OCI-M2 (cell line): ENCODE measurements at regions not wholly inside any gene's neighbourhood (a gene's known extent, or its start where the extent isn't known, plus 50 kb on each side); places are given as distances from the start of the nearest gene placed in this dataset.
"Not testable (repeated sequence)": the region's sequence is repeated elsewhere in the genome, so short reads cannot be mapped to it uniquely, and the experiment has no call there.

Experiments
- DNase-seq: peaks from one replicate; lab custom pipeline; 2025; ENCODE audit not compliant: unreplicated experiment; lab: John Stamatoyannopoulos, UW

DNA sequence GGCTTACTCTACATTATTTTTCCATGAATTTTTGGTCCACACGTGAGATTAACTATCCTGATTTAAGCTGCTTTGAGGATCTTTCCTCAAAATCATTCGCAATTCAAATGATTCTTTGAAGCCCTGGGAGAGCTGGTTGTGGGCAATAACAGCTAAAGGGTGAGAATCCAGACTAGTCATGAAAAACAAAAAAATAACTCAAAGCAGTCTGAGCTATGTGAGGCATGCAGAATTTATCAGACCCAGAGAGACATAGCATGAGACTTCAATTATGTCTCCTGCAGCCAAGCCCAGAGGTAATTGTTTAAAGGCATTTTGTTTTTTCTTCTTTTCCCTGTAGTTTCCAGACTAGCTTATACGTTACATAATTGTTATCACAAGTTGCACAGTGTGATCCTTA, 517.3 kb upstream of the PTCHD4 start:
- no peak for DNase-seq

DNA sequence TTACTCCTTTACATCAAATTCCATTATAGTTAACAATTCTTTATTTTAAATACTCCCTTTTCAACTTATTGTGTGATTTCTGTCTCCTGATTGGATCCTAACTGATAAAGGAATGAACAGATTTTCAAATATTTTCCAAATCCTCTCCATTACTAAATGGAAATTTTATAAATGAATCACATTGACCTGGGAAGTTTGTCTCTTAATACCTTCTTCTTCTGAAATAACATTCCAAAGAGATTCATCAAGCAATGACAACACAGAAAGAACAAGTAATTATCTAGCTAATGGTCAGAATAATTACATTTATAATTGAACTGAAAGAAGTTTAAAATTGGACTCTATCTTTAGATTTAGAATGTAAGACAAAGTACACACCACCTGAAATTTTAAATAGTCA, 515.4 kb upstream of the PTCHD4 start:
- DNase-seq: no peak

DNA sequence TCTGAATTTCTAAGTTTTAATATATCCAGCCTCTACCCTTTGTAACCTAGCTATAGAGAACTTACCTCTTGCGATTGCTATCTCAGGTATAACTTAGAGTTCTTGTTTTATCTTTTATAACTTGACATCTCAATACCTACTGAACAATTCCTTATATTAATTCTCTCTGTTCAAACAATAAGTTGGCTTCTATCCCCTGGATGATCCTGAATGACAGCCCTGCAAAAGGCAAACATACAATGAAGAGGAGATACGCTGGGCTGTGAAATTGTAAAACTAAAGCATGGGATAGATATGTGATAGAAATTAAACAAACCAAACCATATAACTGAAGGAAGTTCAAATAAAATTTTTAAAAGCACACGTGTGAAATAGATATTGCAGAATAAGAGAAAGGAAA, 513.6 kb upstream of the PTCHD4 start:
- DNase-seq: no peak

- no peak for DNase-seq
Measured at GRCh38 chr6:48619771-48620170, 508.8 kb upstream of the PTCHD4 start.

GRCh38 chr6:48615041-48615440, 504.0 kb upstream of the PTCHD4 start:
- no peak for DNase-seq

GRCh38 chr6:48614326-48614725, 503.3 kb upstream of the PTCHD4 start:
- DNase-seq: no peak

GRCh38 chr6:48613231-48613949, 502.4 kb upstream of the PTCHD4 start:
- DNase-seq: no peak

- no peak for DNase-seq
Measured at GRCh38 chr6:48611332-48611731, 500.3 kb upstream of the PTCHD4 start.

GRCh38 chr6:48610846-48611245, 499.8 kb upstream of the PTCHD4 start:
- DNase-seq: no peak

DNA sequence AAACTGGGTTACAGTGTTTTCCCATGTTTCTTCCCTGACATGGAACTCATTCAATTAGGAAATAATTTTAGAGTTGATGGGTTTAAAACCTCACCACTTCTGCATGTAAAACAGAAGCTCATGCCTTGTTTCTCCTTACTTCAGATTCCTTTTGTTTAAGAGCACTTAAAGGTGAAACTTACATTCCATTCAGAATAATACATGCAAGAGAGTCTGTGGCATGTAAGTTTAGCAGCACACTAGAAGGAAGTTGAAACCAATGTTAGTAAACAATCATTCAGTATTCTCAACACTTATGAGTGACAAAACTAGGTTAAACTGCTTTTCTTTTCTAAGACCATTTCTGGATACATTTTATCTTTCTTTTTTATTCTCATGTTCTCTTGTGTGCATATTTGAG, 495.6 kb upstream of the PTCHD4 start:
- no peak for DNase-seq

GRCh38 chr6:48597951-48598350, 487.0 kb upstream of the PTCHD4 start:
- no peak for DNase-seq

GRCh38 chr6:48596830-48597229, 485.8 kb upstream of the PTCHD4 start:
- DNase-seq: no peak

GRCh38 chr6:48591158-48591557, 480.2 kb upstream of the PTCHD4 start:
- DNase-seq: not testable (repeated sequence)

GRCh38 chr6:48584846-48585245, 473.8 kb upstream of the PTCHD4 start:
- DNase-seq: no peak

- DNase-seq: no peak
Measured at GRCh38 chr6:48570656-48571055, 459.7 kb upstream of the PTCHD4 start.

DNA sequence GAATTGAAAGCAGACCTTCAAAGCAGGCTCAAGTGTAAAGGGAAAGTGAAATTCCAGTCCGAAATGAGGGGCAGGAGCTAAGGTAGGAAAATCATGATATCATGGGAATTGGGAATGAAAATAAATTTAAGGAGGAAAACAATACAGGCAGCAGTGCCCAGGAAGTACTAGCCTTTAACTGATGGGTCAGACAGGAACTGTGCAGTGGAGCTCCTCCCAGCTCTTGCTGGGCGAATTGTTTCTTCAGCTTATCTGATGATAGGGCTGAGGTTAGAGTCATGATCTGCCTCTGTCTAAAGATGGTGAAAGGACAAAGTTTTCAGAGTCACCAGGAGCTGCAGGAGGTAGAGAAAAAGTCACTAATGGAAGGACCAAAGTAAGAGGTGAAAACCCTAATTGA, 457.9 kb upstream of the PTCHD4 start:
- DNase-seq: no peak

- no peak for DNase-seq
Measured at GRCh38 chr6:48567016-48567415, 456.0 kb upstream of the PTCHD4 start.

DNA sequence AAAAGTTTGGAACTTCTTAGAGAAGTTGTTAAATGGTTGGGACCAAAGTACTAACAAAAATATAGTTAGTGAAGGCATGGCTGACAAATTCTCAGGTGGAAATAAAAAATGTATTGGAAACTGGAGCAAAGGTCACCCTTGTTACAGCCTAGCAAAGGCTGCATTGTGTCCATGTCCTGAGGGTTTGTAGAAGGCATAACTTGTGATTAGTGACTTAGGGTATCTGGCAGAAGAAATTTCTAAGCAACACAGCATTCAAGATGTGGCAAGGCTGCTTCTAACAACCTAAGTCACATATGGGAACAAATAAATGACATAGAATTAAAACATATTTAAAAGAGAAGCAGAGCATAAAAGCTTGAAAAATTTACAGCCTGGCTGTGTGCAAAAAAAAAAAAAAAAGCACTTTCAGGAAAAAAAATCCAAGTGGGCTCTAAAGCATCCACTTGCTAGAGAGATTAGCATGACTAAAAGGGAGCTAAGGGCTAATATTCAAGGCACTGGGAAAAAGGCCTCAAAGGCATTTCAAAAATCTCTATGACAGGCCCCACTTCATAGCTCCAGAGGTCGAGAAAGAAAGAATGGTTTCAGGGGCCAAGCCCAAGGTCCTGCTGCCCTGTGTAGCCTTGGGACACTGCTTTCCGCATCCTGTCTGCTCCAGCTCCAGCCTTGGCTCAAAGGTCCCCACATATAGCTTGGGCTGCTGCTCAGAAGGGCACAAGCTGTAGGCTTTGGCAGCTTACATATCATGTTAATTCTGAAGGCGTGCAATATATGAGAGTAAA, 453.2 kb upstream of the PTCHD4 start:
- no peak for DNase-seq

GRCh38 chr6:48563433-48563832, 452.4 kb upstream of the PTCHD4 start:
- DNase-seq: no peak

- no peak for DNase-seq
Measured at GRCh38 chr6:48560408-48560807, 449.4 kb upstream of the PTCHD4 start.

DNA sequence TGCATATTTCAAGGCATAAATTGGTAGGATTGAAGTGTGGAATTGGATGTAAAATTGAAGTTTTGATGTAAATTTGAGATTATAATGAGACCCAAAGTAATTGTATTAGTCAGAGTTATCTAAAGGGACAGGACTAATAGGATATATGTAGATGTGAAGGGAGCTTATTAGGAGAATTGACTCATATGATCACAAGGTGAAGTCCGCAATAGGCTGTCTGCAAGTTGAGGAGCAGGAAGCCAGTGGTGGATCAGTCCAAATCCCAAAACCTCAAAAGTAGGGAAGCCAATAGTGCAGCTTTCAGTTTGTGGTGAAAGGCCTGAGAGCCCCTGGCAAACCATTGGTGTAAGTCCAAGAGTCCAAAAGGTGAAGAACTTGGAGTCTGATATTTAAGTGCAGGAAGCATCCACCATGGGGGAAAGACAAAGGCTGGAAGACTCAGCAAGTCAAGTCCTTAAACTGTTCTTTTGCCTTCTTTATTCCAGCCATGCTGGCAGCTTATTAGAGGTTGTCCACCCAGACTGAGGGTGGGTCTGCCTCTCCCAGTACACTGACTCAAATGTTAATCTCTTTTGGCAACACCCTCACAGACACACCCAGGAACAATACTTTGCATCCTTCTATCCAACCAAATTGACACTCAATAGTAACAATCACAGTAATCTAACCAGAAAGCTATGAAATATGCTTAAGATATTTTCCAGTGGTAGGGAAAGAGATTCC, 442.6 kb upstream of the PTCHD4 start:
- no peak for DNase-seq

GRCh38 chr6:48552905-48553304, 441.9 kb upstream of the PTCHD4 start:
- DNase-seq: no peak
